Esophagus (tissue), 2 donors: ENCODE measurements at regions not wholly inside any gene's neighbourhood (a gene's known extent, or its start where the extent isn't known, plus 50 kb on each side); places are given as distances from the start of the nearest gene placed in this dataset.

Experiments used
- H3K27ac ChIP-seq, 2 donors: one replicate each; pipeline ENCODE4 v1.5.1; 2013; ENCODE audit warnings: low read depth in 2 of 2, mild to moderate bottlenecking in 2 of 2, inconsistent platforms in 1 of 2, low read length in 1 of 2, moderate library complexity in 1 of 2
- H3K27me3 ChIP-seq, 2 donors: one replicate each; pipeline ENCODE4 v1.6.1; 2013; ENCODE audit warnings: low read length in 2 of 2, control low read depth in 1 of 2, mild to moderate bottlenecking in 1 of 2; ENCODE audit not compliant: insufficient read depth in 2 of 2, control insufficient read depth in 1 of 2
- H3K36me3 ChIP-seq, 2 donors: one replicate each; pipeline ENCODE4 v1.6.1; 2013; ENCODE audit warnings: low read length in 1 of 2; ENCODE audit not compliant: control insufficient read depth in 2 of 2, insufficient read depth in 2 of 2
- H3K4me1 ChIP-seq, 2 donors: one replicate each; pipeline ENCODE4 v1.6.1; 2013; ENCODE audit warnings: low read length in 1 of 2; ENCODE audit not compliant: control insufficient read depth in 2 of 2, insufficient read depth in 2 of 2
- H3K4me3 ChIP-seq, 2 donors: one replicate each; pipeline ENCODE4 v1.5.1; 2013; ENCODE audit warnings: low read length in 2 of 2, mild to moderate bottlenecking in 2 of 2, low read depth in 1 of 2, moderate library complexity in 1 of 2
- H3K9me3 ChIP-seq, 2 donors: one replicate each; pipeline ENCODE4 v1.6.1; 2013; ENCODE audit warnings: mild to moderate bottlenecking in 2 of 2, low read depth in 1 of 2, low read length in 1 of 2, moderate library complexity in 1 of 2; ENCODE audit not compliant: control insufficient read depth in 2 of 2, insufficient read depth in 1 of 2
- WGBS, 2 donors: extraction: QIAGEN DNeasy Blood & Tissue Kit; methylation state at CpG; one replicate each; pipeline ENCODE4 v1.1.7; 2013; 5-methylcytosine and 5-hydroxymethylcytosine counted together
- donor health status: healthy with polysubstance abuse.
- donor health status: Bipolar disorder and iron deficiency.

DNA sequence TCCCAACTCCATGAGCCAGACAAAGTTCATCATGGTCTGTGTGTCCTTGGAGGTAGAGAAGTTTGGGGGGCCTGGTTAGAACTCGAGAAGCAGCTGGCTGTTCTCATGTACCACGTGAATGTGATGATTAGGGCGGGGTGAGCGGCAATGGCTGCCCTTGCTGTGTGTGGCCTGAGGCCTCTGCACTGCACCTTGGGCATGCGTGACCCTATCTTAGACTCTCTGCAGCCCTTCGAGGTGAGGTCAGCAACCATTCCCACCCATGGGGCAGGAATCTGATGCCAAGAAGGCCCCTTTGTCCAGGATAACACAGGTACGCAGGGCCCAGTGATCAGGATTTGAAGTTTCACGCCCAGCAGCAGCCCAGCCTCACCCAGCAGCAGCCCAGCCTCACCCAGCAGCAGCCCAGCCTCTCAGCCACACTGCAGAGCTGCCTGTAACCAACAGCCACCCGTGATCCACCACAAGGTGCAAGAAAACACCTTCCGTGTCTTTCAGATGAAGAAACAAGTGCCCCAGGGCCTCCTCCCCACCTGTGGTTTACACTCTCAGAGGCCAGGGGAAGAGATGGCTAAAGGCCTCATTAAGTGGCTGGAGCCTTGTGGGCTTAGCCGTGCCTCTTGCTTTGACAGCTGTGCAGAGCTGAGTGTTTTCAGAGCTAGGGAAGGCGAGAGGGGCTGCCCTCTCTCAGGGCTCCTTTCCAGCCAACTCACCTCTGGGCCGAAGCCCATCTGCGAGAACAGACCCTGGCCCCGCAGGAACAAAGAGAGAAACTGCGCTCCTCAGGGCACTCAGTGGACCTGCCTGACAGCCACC lies 195.2 kb upstream of the CDH4 start:
- Histone ChIP-seq H3K4me1 (no peaks in the 10 kb centered on the region), H3K36me3 (no peaks in the 10 kb centered on the region), H3K9me3 (no peaks in the 10 kb centered on the region), H3K27ac (no peak overlapping the region), H3K4me3 (no peak overlapping the region), H3K27me3 (no peaks in the 10 kb centered on the region)
- WGBS, 2 donors: 67 to 70% methylated on average over 16 of the region's 16 CpGs

DNA sequence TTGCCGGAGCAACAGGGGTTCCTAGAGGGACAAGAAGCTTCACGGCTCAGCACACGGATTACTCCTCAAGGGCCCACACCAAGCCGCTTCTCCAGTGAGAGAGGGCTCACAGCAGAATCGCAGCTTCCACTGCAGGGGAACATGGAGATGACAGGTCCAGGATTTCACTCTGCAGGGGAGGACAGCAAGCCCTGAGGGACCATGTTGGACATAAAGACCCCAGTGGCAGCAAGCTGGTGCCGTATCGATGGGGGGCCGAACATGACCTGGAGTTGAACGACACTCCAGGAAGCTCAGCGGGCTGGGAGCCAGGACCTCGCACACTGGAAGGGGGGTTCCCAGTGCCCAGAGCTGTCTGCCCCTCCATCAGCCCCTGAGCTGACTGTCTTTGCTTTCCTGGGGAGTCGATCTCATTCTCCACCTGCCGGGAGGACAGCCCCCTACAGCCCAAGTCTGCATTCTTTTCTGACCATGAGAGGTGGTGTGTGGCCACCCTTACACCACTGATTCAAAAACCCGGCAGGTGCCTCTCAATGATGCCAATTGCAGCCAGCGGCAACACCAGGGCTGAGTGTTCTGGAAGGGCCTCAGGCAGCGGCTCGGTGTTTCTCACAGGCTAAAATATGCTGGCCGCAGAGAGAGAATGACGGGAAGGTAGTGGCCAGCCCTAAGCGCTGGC lies 194.5 kb upstream of the CDH4 start:
- no peaks in the 10 kb centered on the region for H3K4me1 ChIP-seq
- no peaks in the 10 kb centered on the region for H3K27me3 ChIP-seq
- H3K36me3 ChIP-seq: no peaks in the 10 kb centered on the region
- no peaks in the 10 kb centered on the region for H3K9me3 ChIP-seq
- H3K4me3 ChIP-seq: no peak overlapping the region
- WGBS, 2 donors: 74 to 78% methylated on average over 20 of the region's 20 CpGs
- H3K27ac ChIP-seq: no peak overlapping the region

GRCh38 chr20:61061981-61062380 lies 190.1 kb upstream of the CDH4 start:
- H3K4me1 ChIP-seq: no peaks in the 10 kb centered on the region
- no peak overlapping the region for H3K4me3 ChIP-seq
- no peaks in the 10 kb centered on the region for H3K36me3 ChIP-seq
- H3K27me3 ChIP-seq: no peaks in the 10 kb centered on the region
- H3K27ac ChIP-seq: no peak overlapping the region
- WGBS, 2 donors: 48 to 51% methylated on average over 6 of the region's 6 CpGs
- peaks cover 0 to 3% of the 10 kb centered on the region in 2 donors for H3K9me3 ChIP-seq

DNA sequence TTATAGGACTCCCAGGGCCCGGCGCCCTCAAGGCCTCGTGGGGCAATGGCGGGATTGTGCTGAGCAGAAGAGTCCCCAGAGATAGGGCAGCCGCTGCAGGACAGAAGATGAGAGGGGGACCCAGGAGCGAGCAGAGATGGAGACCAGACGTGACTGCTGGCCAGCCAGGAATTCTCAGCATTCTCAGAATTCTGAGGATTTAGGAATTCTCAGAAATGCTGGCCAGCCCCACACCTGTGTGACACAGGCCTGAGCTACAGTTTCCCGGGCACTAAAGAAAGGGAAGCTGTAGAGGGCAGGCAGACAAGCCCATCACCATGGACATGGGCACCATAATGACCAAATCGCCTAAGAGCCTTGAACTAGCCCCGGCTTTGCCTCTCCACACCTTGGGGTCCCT lies 186.2 kb upstream of the CDH4 start:
- Histone ChIP-seq H3K9me3 (peaks cover 3 to 7% of the 10 kb centered on the region in 2 donors), H3K4me1 (no peaks in the 10 kb centered on the region), H3K27me3 (no peaks in the 10 kb centered on the region), H3K36me3 (no peaks in the 10 kb centered on the region), H3K4me3 (no peak overlapping the region), H3K27ac (no peak overlapping the region)
- 72 to 78% methylated on average over 10 of the region's 10 CpGs for WGBS, 2 donors

DNA sequence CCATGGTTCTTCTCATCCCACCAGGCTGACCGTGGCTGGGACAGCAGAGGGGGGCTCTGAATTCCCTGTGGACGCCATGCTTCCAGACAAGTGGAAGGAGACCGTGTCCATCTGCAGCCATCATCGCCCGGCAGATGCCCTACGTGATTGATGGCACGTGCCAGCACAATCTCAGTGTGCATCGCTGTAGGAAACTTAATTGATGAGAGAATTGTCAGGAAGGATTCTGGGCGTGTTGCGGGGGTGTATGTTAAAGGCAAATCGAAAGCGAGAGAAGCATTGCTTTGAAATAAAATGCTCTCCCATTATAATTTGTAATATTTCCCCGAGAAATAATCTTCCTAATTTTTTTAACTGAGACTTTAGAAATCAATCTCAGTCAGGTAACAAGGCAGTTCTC lies 185.5 kb upstream of the CDH4 start:
- WGBS, 2 donors: 82 to 86% methylated on average over 13 of the region's 13 CpGs
- Histone ChIP-seq H3K9me3 (peaks cover 3 to 7% of the 10 kb centered on the region in 2 donors), H3K4me1 (no peaks in the 10 kb centered on the region), H3K27me3 (no peaks in the 10 kb centered on the region), H3K27ac (no peak overlapping the region), H3K4me3 (no peak overlapping the region), H3K36me3 (no peaks in the 10 kb centered on the region)

GRCh38 chr20:61067221-61067620 lies 184.8 kb upstream of the CDH4 start:
- 77 to 80% methylated on average over 9 of the region's 9 CpGs for WGBS, 2 donors
- no peaks in the 10 kb centered on the region for H3K36me3 ChIP-seq
- H3K27ac ChIP-seq: no peak overlapping the region
- H3K4me3 ChIP-seq: no peak overlapping the region
- no peaks in the 10 kb centered on the region for H3K4me1 ChIP-seq
- peaks cover 3 to 7% of the 10 kb centered on the region in 2 donors for H3K9me3 ChIP-seq
- no peaks in the 10 kb centered on the region for H3K27me3 ChIP-seq

DNA sequence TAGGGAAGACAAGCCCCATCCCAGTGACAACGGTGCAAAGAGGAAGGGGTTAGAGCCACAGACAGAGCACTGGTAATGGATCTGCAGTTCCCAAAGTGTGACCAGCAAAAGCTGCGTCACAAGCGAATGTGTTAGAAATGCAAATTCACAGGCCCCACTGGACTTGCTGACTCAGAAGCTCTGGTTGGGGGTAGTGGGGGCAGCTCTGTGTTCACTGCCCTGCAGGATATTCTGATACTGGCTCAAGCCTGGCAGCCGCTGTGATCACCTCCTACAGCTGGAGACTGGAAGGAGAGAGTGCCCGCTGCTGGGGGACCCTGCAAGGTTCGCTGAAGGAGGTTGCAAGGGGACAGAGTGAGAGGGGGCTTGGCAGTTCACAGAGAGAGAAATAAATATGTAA lies 179.7 kb upstream of the CDH4 start:
- WGBS, 2 donors: 61 to 71% methylated on average over 6 of the region's 6 CpGs
- Histone ChIP-seq H3K27ac (no peak overlapping the region), H3K36me3 (no peaks in the 10 kb centered on the region)

GRCh38 chr20:61073376-61073775 lies 178.7 kb upstream of the CDH4 start:
- Histone ChIP-seq H3K9me3 (peaks cover 3 to 13% of the 10 kb centered on the region in 2 donors), H3K27ac (no peak overlapping the region), H3K36me3 (no peaks in the 10 kb centered on the region), H3K4me3 (no peak overlapping the region), H3K27me3 (no peaks in the 10 kb centered on the region), H3K4me1 (no peaks in the 10 kb centered on the region)
- 86 to 89% methylated on average over 6 of the region's 6 CpGs for WGBS, 2 donors

More for the DNA sequence above, 179.7 kb upstream of the CDH4 start:
- Histone ChIP-seq H3K4me3 (no peak overlapping the region), H3K4me1 (no peaks in the 10 kb centered on the region), H3K9me3 (peaks cover 3 to 11% of the 10 kb centered on the region in 2 donors), H3K27me3 (no peaks in the 10 kb centered on the region)

DNA sequence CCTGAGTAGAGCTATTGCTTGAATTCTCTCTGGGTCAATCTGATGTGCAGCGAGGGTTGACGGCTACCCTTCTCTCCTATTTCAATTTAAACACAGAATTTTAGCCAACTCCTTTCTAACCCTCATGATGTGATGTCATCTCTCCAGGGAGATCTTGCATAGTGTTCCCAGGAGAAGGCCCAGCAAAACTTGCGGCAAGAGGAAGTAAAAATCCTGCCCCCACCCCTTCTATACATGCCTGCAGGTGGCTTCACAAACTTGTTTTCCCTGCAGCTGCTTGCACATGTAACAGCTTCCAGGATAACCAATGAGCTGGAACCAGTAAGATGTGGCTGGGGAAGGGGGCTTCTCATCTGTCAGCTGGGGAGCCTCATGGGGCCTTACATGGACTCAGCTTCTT lies 169.3 kb upstream of the CDH4 start:
- Histone ChIP-seq H3K36me3 (no peaks in the 10 kb centered on the region), H3K4me3 (no peak overlapping the region), H3K27me3 (no peaks in the 10 kb centered on the region), H3K4me1 (no peaks in the 10 kb centered on the region), H3K27ac (no peak overlapping the region), H3K9me3 (peaks cover 0 to 6% of the 10 kb centered on the region in 2 donors)
- WGBS, 2 donors: 82% methylated on average over 3 of the region's 3 CpGs

- Histone ChIP-seq H3K36me3 (no peaks in the 10 kb centered on the region), H3K9me3 (peaks cover 0 to 4% of the 10 kb centered on the region in 2 donors), H3K4me3 (no peak overlapping the region), H3K27ac (no peak overlapping the region), H3K27me3 (no peaks in the 10 kb centered on the region), H3K4me1 (no peaks in the 10 kb centered on the region)
- 76 to 87% methylated on average over 3 of the region's 3 CpGs for WGBS, 2 donors
Measured at GRCh38 chr20:61083431-61083830, 168.6 kb upstream of the CDH4 start.
